Endothelial cell of umbilical vein (primary cell): ENCODE measurements at regions not wholly inside any gene's neighbourhood (a gene's known extent, or its start where the extent isn't known, plus 50 kb on each side); places are given as distances from the start of the nearest gene placed in this dataset.

ENCODE experiments used
- BruUV-seq: library from RNA; stranded (reverse); fragments of 400-500 nt; replicated peaks from 2 replicates; lab custom pipeline; 2021; lab: Mats Ljungman, UMichigan
- CTCF ChIA-PET: fragments of 300-600, 350-600 bp; sonication (Branson Sonifier 250); formaldehyde crosslinking; loops from one replicate; lab custom pipeline; 2021; ENCODE audit warnings: antibody characterized with exemption, inconsistent platforms; lab: Charles Lee
- POLR2A ChIA-PET: fragments of 300-600, 350-600 bp; sonication (Branson Sonifier 250); formaldehyde crosslinking; loops from one replicate; lab custom pipeline; 2021; ENCODE audit warnings: antibody characterized with exemption, inconsistent platforms; lab: Charles Lee
- DNase-seq: peaks from one replicate; pipeline ENCODE4 v3.0.0-alpha.2; 2011; ENCODE audit warnings: low read depth, low spot score
- FAIRE-seq: peaks from 2 replicates; lab custom pipeline; 2011; peaks lifted over from hg19 to GRCh38; lab: Jason Lieb, UNC
- H2AFZ ChIP-seq: 2 replicates; pipeline ENCODE4 v1.6.0; 2012; ENCODE audit warnings: low read depth, low read length, control low read depth, inconsistent platforms
- H3K27ac ChIP-seq: 2 replicates; pipeline ENCODE4 v1.5.1; 2011; ENCODE audit warnings: low read depth, mild to moderate bottlenecking, control low read depth, low read length, moderate library complexity; ENCODE audit not compliant: insufficient read depth
- H3K27me3 ChIP-seq, 2 experiments: 2 replicates each; pipeline versions ENCODE4 v1.6.0 to v1.6.1; 2011; ENCODE audit warnings: low read length in 2 of 2, mixed read lengths in 1 of 2; ENCODE audit not compliant: control insufficient read depth in 2 of 2, insufficient read depth in 2 of 2
- H3K36me3 ChIP-seq, 2 experiments: 2 replicates in 1 of 2; 3 replicates in 1 of 2; pipeline ENCODE4 v1.5.1; 2011; ENCODE audit warnings: low read length in 2 of 2, mild to moderate bottlenecking in 1 of 2, moderate library complexity in 1 of 2; ENCODE audit not compliant: control insufficient read depth in 2 of 2, insufficient read depth in 2 of 2; ENCODE audit errors: extremely low read depth in 1 of 2
- H3K4me1 ChIP-seq: 3 replicates; pipeline ENCODE4 v1.5.1; 2011; ENCODE audit warnings: mild to moderate bottlenecking, low read length; ENCODE audit not compliant: control insufficient read depth, insufficient read depth; ENCODE audit errors: extremely low read depth
- H3K4me2 ChIP-seq: 2 replicates; pipeline ENCODE4 v1.6.1; 2011; ENCODE audit warnings: low read length, control low read depth, mixed read lengths; ENCODE audit not compliant: insufficient read depth
- H3K4me3 ChIP-seq, 3 experiments: fragments of 200-600 bp in 1 of 3; sonication (generic), shearing (Covaris generic) in 1 of 3; replicated peaks in 1 of 3; 2 replicates each; pipeline ENCODE4 v1.5.1; 2011 to 2016; ENCODE audit warnings: control low read depth in 3 of 3, low read length in 3 of 3, mild to moderate bottlenecking in 2 of 3, inconsistent platforms in 1 of 3, low read depth in 1 of 3, moderate library complexity in 1 of 3; ENCODE audit not compliant: insufficient read depth in 1 of 3
- H3K79me2 ChIP-seq: 2 replicates; pipeline ENCODE4 v1.6.0; 2012; ENCODE audit warnings: low read length, inconsistent platforms; ENCODE audit not compliant: control insufficient read depth, insufficient read depth
- H3K9ac ChIP-seq: replicated peaks from 2 replicates; pipeline ENCODE3; 2011; ENCODE audit warnings: low read length, control low read depth; ENCODE audit not compliant: insufficient read depth; ENCODE audit errors: extremely low read depth
- H3K9me1 ChIP-seq: replicated peaks from 3 replicates; pipeline ENCODE4 v1.6.0; 2011; ENCODE audit warnings: mild to moderate bottlenecking, low read length; ENCODE audit not compliant: control insufficient read depth, insufficient read depth; ENCODE audit errors: extremely low read depth
- H3K9me3 ChIP-seq: replicated peaks from 2 replicates; pipeline ENCODE4 v1.5.1; 2012; ENCODE audit warnings: low read length, inconsistent platforms; ENCODE audit not compliant: control insufficient read depth, insufficient read depth
- H4K20me1 ChIP-seq: replicated peaks from 2 replicates; pipeline ENCODE3; 2011; ENCODE audit warnings: mild to moderate bottlenecking, low read length; ENCODE audit not compliant: control insufficient read depth, insufficient read depth; ENCODE audit errors: extremely low read depth
- CTCF ChIP-seq, 2 donors: IDR thresholded peaks; 1 replicate in 1 of 2; 2 replicates in 1 of 2; pipeline ENCODE4 v1.5.1; 2011; ENCODE audit warnings: low read length in 2 of 2, mild to moderate bottlenecking in 2 of 2, moderate library complexity in 2 of 2, control low read depth in 1 of 2, inconsistent platforms in 1 of 2, low read depth in 1 of 2; ENCODE audit not compliant: insufficient read depth in 1 of 2; ENCODE audit errors: extremely low read depth in 1 of 2
- EZH2 ChIP-seq: IDR thresholded peaks from 2 replicates; pipeline ENCODE4 v1.6.1; 2012; ENCODE audit warnings: borderline replicate concordance, low read depth, mild to moderate bottlenecking, moderate library complexity, low read length, inconsistent platforms; ENCODE audit not compliant: severe bottlenecking
- GATA2 ChIP-seq: IDR thresholded peaks from 2 replicates; pipeline ENCODE4 v1.7.0; 2011; ENCODE audit warnings: low read depth, mild to moderate bottlenecking, moderate library complexity, mixed read lengths, low read length; ENCODE audit not compliant: insufficient read length, insufficient read depth
- JUN ChIP-seq: IDR thresholded peaks from 2 replicates; pipeline ENCODE4 v1.6.1; 2011; ENCODE audit warnings: borderline replicate concordance, low read depth; ENCODE audit not compliant: insufficient read length, insufficient read depth
- MYC ChIP-seq: IDR thresholded peaks from one replicate; pipeline ENCODE4 v1.6.1; 2011; ENCODE audit warnings: mild to moderate bottlenecking, low read depth, low read length
- POLR2A ChIP-seq: IDR thresholded peaks from 2 replicates; pipeline ENCODE4 v1.6.1; 2012; ENCODE audit warnings: low read depth, mild to moderate bottlenecking, control low read depth, low read length
- dilution Hi-C: fragments of 300-500 bp; cut with MboI; formaldehyde crosslinking; loops from one replicate; pipeline ENCODE4 v1.15.0; 2019; ENCODE audit warnings: low sequenced_read_pairs; ENCODE audit not compliant: extremely low pct_ligation_motif_present
- intact Hi-C: fragments of 100-400 bp; cut with micrococcal nuclease; formaldehyde crosslinking; loops from one replicate; pipeline ENCODE4 v1.10.0; 2022

GRCh38 chr3:18295171-18295920, 129.8 kb downstream of the SATB1 start:
- Histone ChIP-seq H3K9me1 (no peaks in the 10 kb centered on the region), H3K79me2 (no peaks in the 10 kb centered on the region), H3K27me3 (no peaks in the 10 kb centered on the region), H3K4me2 (no peak overlapping the region), H2AFZ (no peak overlapping the region), H4K20me1 (no peaks in the 10 kb centered on the region), H3K9me3 (peaks cover 2% of the 10 kb centered on the region), H3K9ac (no peak overlapping the region), H3K36me3 (no peaks in the 10 kb centered on the region), H3K27ac (no peak overlapping the region), H3K4me1 (no peaks in the 10 kb centered on the region), H3K4me3 (no peak overlapping the region)
- intact Hi-C loops = loop anchor here (5.0 kb wide), 1 partner anchor 403 kb away; no protein-coding TSS in a partner anchor
- BruUV-seq = no TSS peak
- ChIA-PET CTCF (no interaction called here), POLR2A (no interaction called here)
- dilution Hi-C loops = no loop called here
- no peak for TF ChIP-seq POLR2A
- TF ChIP-seq EZH2 = no peak
- TF ChIP-seq CTCF (IDR thresholded peaks at IDR 0.05; ENCODE audit: extremely low read depth in 1 of 2, insufficient read depth in 1 of 2, low read depth in 1 of 2, low read length in 2 of 2) = no peak
- no peak for TF ChIP-seq MYC
- no peak for TF ChIP-seq GATA2
- no peak for TF ChIP-seq JUN
- FAIRE-seq = no peak
- DNase-seq = no peak
